ENCODE measurements at regions not wholly inside any gene's neighbourhood (a gene's known extent, or its start where the extent isn't known, plus 50 kb on each side); places are given as distances from the start of the nearest gene placed in this dataset.

GRCh38 chr15:38945551-38946298 is 381.1 kb upstream of the RASGRP1 start:
- TF ChIP-seq TEAD4 (IDR thresholded peaks at IDR 0.05; ENCODE audit: low read depth, low read length) (no peak), CTCF (IDR thresholded peaks at IDR 0.05; ENCODE audit: control extremely low read depth in 1 of 3, insufficient read depth in 1 of 3, low read depth in 1 of 3, low read length in 3 of 3) (no peak), RFX5 (IDR thresholded peaks at IDR 0.05; ENCODE audit: borderline replicate concordance, low read depth, low read length) (no peak), SIN3A (conservative IDR thresholded peaks at IDR 0.05 in 1 of 2, IDR thresholded peaks at IDR 0.05 in 1 of 2; ENCODE audit: low read depth in 1 of 2, low read length in 2 of 2) (no peak), MAX (IDR thresholded peaks at IDR 0.05) (no peak), POLR2A (IDR thresholded peaks at IDR 0.05; ENCODE audit: control extremely low read depth in 1 of 2, low read depth in 2 of 2, low read length in 2 of 2) (no peak)
